Stimulated activated CD4-positive, alpha-beta T cell treated with anti-CD3 and anti-CD28 coated beads, Interleukin-12 subunit alpha, Interleukin-12 subunit beta, amount 100 ng/mL, for 48 hours (primary cell): ENCODE measurements at regions not wholly inside any gene's neighbourhood (a gene's known extent, or its start where the extent isn't known, plus 50 kb on each side); places are given as distances from the start of the nearest gene placed in this dataset.
"Not testable (repeated sequence)": the region's sequence is repeated elsewhere in the genome, so short reads cannot be mapped to it uniquely, and the experiment has no call there.

Experiments
- DNase-seq, 3 donors: peaks; one replicate each; pipeline ENCODE4 v3.0.0-alpha.2; 2020; ENCODE audit warnings: low read depth in 2 of 3, low spot score in 1 of 3

DNA sequence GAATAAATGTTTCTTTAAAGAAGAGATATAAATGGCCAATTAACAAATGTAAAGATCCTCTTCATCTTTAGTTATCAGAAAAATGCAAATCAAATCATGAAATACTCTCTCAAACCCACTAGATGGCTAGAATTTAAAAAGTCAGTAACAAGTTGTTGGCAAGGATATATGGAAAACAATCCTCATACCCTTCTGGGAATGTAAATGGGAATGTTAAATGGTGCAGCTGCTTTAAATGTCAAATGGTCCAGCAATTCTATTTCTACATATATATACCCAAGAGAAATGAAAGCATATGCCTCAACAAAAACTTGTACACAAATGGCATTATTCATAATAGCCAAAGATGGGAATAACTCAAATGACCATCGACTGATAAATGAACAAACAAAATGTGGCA is 283.5 kb downstream of the RWDD3 start:
- DNase-seq, result no peak

DNA sequence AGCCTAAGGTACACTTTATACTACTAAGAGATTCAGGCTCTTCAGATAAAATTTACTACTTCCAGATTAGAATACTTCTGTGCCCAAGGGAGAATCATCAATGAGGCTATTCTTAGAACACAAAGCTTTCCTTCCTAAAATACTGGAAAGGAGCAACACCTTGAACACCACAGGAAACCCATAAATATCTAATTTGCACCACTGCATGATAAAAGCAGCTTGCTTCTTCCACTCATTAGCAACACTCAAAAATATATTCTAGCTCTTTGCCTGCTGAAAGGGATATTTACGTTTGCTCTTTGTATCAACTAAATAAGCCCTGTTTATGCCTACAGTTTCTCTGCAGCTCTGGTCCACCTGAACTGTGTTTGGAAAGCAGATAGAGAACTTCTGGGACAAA is 284.3 kb downstream of the RWDD3 start:
- DNase-seq, result no peak

DNA sequence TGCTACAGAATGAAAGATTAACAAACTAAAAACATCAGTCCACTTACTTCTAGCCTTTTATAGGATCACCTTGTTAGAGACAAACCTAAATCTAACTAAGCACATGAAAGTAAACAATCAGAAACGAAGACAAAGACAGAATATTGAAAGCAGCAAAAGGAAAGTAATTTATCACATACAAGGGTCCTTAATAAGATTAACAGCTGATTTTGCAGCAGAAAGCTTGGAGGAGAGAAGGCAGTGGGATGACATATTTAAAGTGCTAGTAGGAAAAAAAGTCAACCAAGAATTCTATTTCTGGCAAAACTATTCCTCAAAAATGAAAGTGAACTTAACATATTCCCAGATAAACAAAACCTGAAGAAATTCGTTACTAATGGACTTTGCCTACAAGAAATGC is 286.4 kb downstream of the RWDD3 start:
- no peak for DNase-seq

DNA sequence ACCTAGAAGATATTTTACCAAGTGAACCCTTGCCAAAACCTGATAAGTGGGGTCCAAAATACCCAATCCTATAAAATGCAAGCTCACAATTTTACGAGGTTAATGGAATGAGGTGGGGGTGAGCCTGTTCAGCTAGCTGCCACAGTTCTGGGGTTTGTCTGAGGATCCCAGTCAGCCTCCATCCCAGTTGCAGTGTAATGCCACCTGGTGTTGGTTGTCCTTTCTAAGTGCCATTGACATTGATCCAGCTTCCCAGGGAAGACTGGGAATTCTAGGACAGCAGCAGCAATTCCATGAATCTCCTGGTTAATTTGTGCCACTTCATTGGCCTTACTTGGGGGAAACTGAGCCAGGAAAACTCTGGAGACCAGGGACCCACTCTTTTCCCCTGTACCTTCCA is 298.3 kb downstream of the RWDD3 start:
- DNase-seq, result no peak

DNA sequence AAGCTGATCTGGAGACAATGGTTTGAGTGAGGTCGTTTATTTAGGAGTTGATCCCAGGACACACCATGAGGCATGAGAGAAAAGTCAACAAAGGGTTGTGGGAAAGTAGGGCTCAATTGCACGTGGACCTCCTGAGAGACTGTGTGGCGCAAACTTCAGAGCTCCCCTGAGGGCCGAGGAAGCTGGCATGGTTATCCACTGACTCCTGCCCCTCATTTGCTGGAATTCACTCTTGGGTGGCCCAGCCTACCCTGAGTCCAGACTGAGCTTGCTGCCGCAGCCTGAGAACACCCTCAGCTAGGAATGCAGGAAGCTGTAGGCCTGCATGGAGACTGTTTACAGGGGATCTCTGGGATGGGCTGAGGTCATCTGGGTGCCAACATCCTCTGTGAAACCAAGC is 301.0 kb downstream of the RWDD3 start:
- DNase-seq, result no peak

DNA sequence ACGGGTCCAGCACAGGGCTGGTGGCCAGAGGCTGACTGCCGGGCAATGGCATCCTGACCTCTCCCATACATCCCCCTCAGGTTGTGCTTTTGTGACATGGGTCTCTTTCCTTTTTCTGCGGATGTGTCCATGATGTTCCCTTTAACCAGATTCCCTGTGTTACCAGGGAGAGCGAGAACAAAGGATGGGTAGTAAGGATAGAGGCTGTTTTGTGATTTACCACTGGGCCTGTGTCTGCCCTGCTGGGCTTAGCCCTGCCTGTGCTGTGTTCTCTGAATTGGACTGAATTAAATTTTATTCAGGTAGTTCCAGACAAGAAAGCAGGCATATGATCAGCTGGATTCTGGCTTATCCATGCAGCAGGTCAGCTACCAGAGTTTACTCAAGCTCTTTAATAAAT is 301.6 kb downstream of the RWDD3 start:
- no peak for DNase-seq

DNA sequence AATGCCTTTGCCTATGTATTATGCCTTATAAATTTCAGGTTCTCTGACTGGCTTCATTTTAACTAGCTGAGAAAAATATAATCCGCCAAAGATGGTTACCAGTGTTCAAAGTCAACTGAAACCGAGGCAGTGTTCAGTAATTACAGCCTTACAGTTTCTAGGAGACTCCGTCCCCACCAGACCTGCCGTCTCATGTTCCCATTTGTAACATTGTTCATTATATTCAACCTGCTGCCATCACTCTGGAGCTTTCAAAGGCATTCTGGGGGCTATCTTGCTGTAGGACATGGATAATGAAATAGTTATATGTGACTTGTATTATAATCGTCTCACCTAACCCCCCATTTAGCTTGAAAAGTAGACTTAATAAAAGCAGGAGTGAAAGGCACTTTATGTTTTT is 302.5 kb downstream of the RWDD3 start:
- DNase-seq, result no peak

DNA sequence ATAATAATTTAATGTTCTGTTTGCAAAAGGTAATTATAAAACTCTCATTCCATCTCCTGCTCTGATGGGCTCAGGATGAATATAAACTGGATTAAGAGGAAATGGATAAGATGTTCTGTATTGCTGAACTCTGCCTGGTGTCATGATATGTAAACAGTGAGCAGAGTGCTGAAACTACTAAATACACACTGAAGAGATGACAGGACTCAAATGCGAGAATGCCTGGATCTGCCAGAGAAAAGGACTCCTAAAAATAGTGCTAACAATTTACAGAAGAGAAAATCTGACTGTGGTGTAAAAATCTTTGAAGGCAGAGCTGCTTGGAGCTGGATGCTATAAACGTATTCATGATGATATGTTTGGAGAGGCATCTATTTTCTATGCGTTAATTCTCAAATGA is 303.2 kb downstream of the RWDD3 start:
- no peak for DNase-seq

DNA sequence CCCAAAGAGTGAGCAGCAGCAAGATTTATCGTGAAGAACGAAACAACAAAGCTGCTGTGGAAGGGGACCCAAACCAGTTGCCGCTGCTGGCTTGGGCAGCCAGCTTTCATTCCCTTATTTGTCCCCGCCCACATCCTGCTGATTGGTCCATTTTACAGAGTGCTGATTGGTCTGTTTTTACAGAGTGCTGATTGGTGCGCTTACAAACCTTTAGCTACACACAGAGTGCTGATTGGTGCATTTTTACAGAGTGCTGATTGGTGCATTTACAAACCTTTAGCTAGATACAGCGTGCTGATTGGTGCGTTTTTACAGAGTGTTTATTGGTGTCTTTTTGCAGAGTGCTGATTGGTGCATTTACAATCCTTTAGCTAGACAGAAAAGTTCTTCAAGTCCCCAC is 304.2 kb downstream of the RWDD3 start:
- DNase-seq, result not testable (repeated sequence)

DNA sequence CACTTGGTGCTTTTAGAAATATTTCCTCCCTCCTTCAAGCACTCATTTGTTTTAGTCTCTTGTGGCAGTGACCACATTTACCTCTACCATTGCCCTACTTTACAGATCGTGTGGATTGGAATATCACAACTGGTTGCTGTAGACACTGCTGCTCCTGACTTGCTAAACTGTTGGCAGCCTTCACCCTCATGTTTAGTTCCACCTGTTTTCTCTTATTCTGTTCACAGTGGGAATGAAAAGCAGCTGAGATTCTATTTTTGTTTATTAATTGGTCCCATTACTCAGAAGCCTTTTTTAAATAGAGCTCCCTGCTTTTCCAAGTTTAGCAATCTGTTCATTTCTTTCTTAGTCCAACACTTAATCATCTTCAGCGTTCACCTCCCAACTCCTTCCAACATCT is 308.9 kb downstream of the RWDD3 start:
- DNase-seq, result no peak

DNA sequence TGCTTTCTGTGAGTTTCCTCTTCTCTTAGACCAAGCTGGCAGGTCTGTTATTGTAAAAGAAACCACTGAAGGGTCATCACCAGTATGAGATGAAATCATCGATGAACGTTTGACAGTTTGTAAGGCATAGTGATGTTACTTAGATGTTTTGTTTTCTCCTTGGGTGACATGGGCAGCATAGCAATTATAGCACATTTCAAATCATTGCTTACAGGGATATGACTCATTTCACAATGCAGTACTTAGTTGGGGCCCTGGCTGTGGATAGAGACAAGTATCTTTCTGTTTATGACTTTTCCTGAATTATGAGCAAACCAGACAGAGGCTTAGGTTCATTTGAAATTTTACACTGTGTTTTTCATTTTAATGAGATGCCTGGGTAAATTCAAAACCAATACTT is 313.0 kb downstream of the RWDD3 start:
- no peak for DNase-seq

DNA sequence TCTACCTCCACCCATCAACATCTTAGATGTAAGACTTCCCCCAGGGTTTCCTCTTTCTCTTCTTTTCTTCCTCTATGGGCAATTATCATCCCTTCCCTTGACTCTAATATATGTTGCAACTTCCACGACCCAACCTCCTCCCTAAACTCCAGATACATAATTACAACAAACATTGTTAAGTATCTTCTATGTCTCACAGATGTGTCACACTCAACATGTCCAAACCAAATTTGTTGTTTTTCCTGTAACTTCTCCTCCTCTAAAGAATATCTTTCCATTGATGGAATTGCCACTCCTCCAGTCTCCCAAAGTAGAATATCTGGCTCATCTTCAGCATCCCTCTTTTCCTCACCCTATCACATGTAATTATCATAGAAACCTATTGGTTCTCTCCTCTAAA is 314.2 kb downstream of the RWDD3 start:
- DNase-seq, result no peak

DNA sequence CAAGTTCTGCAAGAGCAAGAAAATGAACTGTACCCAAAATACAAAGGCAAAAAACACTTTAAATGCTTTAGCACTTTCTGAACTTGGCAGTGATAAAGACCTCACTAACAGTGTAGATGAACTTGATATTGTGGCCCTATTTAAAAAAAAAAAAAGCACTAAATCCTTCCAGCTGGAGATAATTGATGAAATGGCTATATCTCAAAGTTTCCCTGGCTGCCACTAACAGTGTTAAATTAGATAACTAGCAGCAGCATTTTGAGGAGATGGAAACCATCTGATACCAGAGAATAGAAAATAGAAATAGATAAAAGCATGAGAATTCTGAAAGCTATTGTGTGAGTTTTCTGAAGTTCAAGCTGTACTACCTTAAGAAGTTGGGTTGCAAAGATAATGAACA is 317.2 kb downstream of the RWDD3 start:
- no peak for DNase-seq

DNA sequence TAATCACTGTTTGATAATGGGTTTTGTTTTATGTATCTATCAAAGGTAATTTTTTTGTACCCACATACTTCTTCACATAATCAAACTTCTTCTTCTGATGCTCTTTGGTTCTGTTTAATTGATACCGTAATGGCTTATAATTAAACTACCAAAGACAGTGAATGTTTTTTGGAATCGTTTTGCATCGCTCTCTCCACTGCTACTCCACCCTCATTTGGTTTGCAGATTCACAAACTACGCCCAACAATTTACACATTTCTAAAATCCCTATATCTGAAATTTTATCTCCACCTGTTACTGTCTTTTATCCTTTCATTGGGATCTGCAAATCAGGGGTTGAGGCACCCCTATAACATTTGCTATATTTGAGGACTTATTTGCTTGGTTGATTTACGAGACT is 319.6 kb downstream of the RWDD3 start:
- no peak for DNase-seq

DNA sequence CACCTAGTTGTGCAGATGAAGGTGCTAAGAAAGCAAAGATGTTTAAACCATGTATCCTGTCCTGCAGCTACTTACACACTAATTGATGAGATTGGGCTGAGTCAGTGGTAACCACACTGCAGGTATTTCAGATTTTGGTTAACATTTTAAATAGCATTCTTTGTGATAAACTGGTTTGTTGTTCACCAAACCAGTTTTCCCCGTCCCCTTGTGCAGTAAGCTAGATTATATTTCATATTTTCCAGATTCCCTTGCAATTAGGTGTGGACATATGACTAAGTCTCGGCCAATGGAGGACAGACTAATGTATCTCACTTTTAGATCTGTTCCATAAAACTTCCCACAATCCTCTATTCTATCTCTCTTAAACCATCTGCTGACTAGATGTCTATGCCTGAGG is 320.4 kb downstream of the RWDD3 start:
- no peak for DNase-seq

DNA sequence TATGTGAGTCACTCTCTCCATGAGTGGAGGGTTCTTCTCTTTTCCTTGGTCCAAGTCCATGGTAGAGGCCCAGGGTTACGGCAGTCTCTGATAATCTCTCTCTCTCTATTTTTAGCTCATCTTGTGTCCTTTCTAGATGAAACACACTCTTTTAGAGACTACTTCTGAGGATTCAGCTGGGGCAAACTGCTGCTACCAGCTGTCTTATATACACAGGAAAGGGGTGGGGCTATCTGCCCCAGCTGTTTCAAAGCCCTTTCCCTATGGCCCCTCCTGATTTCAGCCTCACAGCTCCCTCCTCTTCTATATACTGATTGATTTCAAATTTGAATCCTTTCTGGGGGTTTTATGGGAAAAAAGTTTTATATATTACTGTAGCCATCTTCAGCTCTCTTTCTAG is 324.8 kb downstream of the RWDD3 start:
- DNase-seq, result no peak

DNA sequence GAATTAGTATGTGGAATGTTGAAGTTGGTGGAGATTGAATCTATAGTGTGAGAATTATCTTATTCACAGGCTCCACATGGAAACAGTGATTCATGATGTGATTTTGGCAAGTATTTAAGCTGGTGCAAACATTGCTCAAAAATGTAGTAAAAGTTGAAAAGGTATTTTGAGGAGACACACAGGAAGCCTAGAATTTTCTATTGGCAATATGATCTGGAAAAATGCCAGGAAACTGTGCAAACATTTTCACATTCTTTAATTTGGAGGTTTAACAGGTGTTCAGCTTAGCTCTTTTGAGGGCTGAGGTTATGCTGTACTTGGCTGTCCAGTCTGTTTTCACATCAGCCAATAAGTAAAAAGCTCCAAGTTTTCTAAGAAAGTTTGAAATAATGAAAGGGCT is 327.3 kb downstream of the RWDD3 start:
- no peak for DNase-seq

DNA sequence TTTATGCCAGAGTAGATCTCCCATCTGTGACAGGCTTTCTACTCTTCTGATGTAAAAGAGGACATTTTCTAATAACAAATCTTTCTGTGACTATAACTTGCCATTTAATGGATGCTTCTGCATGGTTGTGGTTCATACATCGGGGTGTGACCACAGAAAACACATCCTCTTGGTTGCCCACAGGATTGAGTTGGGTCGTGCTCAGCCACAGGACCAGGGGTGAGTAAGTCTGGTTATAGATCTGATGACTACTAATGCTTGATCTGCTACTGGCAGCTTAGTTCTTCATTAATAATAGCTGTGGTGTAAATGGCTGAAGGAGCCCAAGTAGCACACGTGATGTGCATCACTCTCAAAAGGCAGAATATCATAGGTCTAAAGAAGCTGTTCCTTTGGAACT is 328.2 kb downstream of the RWDD3 start:
- DNase-seq, result no peak

DNA sequence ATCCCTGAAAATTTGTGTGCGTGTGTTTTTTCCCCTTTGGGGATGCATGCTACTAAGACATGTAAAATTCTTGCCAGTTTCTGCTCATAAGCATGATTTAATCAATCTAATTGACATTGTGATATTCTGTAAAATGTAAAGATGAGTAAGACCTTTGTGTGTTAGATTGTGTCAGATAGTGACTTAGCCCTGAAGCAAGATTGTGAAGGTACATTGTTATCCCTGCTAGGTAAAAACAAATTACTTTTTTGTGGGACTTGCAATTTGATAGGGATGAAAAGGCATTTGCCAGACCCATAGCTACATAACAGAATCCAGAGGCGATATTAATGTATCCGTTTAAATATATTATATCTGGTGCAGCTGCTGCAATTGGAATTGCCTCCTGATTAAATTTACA is 338.0 kb downstream of the RWDD3 start:
- no peak for DNase-seq

DNA sequence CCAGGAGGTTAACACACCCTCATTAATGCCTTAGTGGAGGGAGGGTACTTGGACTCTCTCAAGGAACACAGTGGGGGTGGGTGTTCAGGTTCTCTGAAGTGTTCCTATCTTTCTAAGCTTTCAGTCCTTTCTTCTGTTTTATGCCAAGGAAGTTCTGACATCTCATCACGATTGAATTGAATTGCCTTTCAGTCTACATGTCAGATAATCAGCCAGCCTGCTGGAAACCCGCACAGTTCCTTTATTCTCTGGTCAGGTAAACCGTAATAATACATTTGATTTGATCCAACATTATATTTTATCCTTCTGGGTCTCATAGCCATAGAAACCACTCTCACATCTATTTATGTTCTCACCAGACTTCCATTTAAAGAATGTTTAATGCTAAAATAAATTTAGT is 339.0 kb downstream of the RWDD3 start:
- DNase-seq, result no peak

DNA sequence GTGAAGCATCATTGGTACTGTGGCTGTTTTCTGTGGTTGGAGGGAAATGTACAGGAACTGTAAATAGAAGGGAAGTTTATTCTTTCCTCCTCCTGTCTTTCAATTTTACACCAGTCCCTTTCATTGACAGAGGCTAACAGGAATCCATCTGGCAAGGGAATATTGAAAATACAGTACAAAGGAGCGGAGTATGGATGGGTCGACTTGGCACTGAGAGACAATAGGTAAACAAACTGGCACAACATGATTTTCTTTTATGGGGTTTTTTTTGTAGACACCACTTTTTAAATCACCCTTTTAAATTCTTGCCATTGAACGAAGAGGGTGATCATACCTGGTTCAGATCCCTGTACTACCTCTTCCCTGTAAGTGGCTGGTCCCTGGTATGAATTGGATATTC is 341.3 kb downstream of the RWDD3 start:
- no peak for DNase-seq

DNA sequence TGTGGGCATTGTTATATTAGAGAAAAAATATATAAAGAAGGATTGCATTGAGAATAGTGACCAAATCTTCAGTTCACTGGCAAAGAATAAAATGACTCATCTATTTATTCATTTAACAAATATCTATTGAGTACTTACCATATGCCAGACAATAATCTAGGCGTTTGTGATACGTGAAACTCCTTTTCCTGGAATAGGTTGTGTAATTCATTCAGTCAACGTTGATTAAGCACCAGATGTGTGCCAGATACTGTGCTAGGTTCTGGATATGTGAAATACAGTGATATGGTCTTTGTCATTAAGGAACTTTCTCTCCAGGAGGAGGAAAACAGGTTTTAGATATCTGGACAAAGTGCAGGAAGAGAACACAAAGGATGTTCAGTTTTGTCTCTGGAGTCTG is 344.5 kb downstream of the RWDD3 start:
- DNase-seq, result no peak

DNA sequence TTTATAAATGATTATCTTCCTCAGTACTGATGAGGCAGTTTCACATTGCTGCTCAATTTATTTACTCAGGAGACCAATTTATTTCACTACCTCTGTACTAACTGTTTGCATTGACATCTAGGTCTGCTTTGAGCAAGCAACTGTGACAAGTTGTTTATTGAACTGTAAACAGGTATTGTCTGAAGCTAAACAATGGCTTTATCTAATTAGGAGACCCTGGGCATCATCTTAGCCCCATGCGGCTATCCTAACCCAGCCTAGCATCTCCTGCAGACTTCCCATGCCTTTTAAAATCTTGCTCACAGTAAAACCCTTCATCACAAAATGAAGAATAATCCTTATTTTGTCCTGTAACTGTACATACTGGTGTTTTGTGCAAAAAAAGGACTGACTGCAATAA is 348.2 kb downstream of the RWDD3 start:
- DNase-seq, result no peak

DNA sequence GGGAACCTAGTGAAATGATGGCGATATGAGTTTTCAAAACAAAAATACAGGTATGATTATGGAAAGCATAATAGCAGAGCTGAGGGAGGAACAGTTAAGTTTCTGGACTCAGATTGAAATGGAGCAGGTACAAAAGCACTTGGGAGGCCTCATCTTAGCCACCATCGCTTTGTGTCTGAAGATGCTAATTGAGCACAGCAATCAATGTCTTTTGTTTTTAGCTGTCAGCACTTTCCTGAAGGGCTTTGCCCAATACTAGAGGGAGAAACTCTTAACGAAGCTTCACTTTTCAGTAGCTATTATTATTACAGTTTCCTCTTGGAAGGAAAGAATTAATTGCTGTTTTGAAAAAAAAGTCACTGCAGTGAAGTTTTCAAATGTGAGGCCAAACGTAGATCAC is 348.7 kb downstream of the RWDD3 start:
- DNase-seq, result no peak
